Loucy (cell line): ENCODE measurements at regions not wholly inside any gene's neighbourhood (a gene's known extent, or its start where the extent isn't known, plus 50 kb on each side); places are given as distances from the start of the nearest gene placed in this dataset.

ENCODE experiments used
- H2AFZ ChIP-seq: fragments of 200-600 bp; sonication (generic); 2 replicates; pipeline ENCODE4 v1.6.0; 2016; ENCODE audit warnings: antibody characterized with exemption, mild to moderate bottlenecking, low read length, moderate library complexity
- H3F3A ChIP-seq: fragments of 200-600 bp; 2 replicates; pipeline ENCODE4 v1.6.0; 2016; ENCODE audit warnings: antibody characterized with exemption, low read depth, mild to moderate bottlenecking
- H3K27me3 ChIP-seq: fragments of 200-600 bp; sonication (generic); 2 replicates; pipeline ENCODE4 v1.6.1; 2014; ENCODE audit warnings: low read length, mild to moderate bottlenecking; ENCODE audit not compliant: insufficient read depth, poor library complexity, severe bottlenecking
- H3K36me3 ChIP-seq: fragments of 200-600 bp; sonication (generic); 2 replicates; pipeline ENCODE4 v1.6.1; 2016; ENCODE audit warnings: low read length; ENCODE audit not compliant: insufficient read depth
- H3K4me1 ChIP-seq: fragments of 200-600 bp; sonication (generic); 2 replicates; pipeline ENCODE4 v1.5.1; 2014; ENCODE audit warnings: low read length, mild to moderate bottlenecking; ENCODE audit not compliant: insufficient read depth, poor library complexity, severe bottlenecking
- H3K4me2 ChIP-seq: fragments of 200-600 bp; sonication (generic); 2 replicates; pipeline ENCODE4 v1.6.0; 2014; ENCODE audit warnings: antibody characterized with exemption, low read length, low read depth, mild to moderate bottlenecking; ENCODE audit not compliant: poor library complexity, severe bottlenecking
- H3K4me3 ChIP-seq: fragments of 200-600 bp; sonication (generic); 2 replicates; pipeline ENCODE4 v1.5.1; 2014; ENCODE audit warnings: low read length, mild to moderate bottlenecking, mixed read lengths; ENCODE audit not compliant: poor library complexity, severe bottlenecking
- H3K79me2 ChIP-seq: fragments of 200-600 bp; sonication (generic); 2 replicates; pipeline ENCODE4 v1.6.1; 2014; ENCODE audit warnings: low read length; ENCODE audit not compliant: insufficient read depth
- H3K9ac ChIP-seq: fragments of 200-600 bp; sonication (generic); 2 replicates; pipeline ENCODE4 v1.6.0; 2014; ENCODE audit warnings: mild to moderate bottlenecking, low read depth, low read length, moderate library complexity; ENCODE audit not compliant: poor library complexity, severe bottlenecking
- H3K9me2 ChIP-seq: fragments of 200-600 bp; sonication (generic); replicated peaks from 2 replicates; pipeline ENCODE4 v1.6.1; 2016; ENCODE audit warnings: low read depth, low read length, mixed read lengths
- H3K9me3 ChIP-seq: fragments of 200-600 bp; sonication (generic); 2 replicates; pipeline ENCODE4 v1.6.1; 2014; ENCODE audit warnings: mild to moderate bottlenecking, antibody characterized with exemption, low read length, low read depth; ENCODE audit not compliant: insufficient read depth
- H4K20me1 ChIP-seq: fragments of 200-600 bp; sonication (generic); 2 replicates; pipeline ENCODE4 v1.6.0; 2014; ENCODE audit warnings: antibody characterized with exemption, low read length, mild to moderate bottlenecking; ENCODE audit not compliant: insufficient read depth, poor library complexity, severe bottlenecking
- EZH2phosphoT487 ChIP-seq: fragments of 200-600 bp; IDR thresholded peaks from 2 replicates; pipeline ENCODE4 v1.6.1; 2018; ENCODE audit warnings: antibody characterized with exemption, mild to moderate bottlenecking, moderate library complexity, borderline replicate concordance
- TF ChIP-seq, protein P1 (sequence below): fragments of 200-600 bp; sonication (generic); conservative IDR thresholded peaks from 2 replicates; pipeline ENCODE4 v1.5.1; 2014; ENCODE audit warnings: mild to moderate bottlenecking, antibody characterized with exemption, low read length

DNA sequence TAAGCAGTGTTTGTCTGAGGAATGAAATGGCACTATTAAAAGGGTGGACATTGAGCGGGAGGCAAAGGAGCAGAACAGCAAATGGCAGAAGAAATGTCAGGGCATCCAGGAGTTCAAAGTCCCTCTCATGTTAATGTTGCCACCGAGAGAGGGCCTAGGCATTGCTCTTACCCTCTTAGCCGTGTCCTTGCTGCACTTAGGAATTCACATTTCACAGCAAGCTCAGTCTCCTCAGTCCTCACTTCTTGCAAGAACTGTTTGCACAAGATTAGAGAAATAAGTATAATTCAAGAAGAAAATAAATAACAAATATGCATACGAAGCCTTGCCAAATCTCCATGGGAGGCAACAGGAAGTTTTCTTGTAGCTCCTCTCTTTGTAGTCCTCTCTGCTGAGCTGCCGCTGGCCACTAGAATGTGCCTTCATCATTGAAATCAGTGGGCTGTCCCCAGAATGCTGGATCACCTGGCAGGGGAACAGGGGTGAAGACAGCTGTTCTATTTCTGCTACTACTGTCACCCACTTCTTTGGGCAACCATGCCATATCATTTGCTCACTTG is 205.8 kb downstream of the ZNF326 start:
- Histone ChIP-seq H3K9me3 (no peaks in the 10 kb centered on the region), H3K79me2 (no peaks in the 10 kb centered on the region), H3K36me3 (no peaks in the 10 kb centered on the region), H3K9ac (no peak overlapping the region), H3K9me2 (no peaks in the 10 kb centered on the region), H3K4me1 (no peaks in the 10 kb centered on the region), H3K4me2 (no peak overlapping the region), H2AFZ (no peak overlapping the region), H3K27me3 (no peaks in the 10 kb centered on the region), H3F3A (no peaks in the 10 kb centered on the region), H3K4me3 (no peak overlapping the region), H4K20me1 (no peaks in the 10 kb centered on the region)
- TF ChIP-seq EZH2phosphoT487: no peak

DNA sequence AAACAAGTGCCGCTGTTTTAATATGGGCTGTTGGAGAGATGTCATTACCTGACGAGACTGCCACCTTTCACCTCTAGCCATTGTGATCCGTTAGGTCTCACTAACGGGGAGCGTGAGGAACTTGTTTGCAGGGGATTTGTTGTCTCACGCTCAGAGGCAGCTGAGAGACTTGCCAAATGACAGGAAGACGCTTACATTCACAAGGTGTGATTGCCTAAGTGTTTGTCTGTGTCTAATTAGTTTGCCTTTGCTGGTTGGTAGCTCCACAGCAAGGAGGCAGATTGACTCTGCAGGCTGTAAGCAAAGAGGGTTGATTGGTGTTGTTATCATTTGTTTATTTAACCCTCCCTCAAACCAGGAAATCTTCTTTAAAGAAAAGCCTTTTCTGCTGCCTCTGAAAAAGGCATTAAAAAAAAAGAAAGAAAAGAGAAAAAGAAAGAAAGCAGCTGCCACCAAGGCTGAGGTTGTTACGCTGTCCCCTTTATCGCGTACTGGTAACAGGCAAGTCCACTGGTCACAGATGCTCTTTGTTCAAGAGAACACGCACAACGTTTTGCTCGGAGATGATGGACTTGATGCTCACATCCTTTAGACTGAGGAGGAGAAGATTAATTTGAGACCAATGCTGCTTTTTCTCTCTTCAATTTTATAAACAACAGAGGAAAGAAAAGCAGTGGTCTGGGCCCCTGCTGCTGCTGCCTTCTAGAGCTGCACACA is 203.9 kb downstream of the ZNF326 start:
- no peaks in the 10 kb centered on the region for H3K4me1 ChIP-seq
- H3F3A ChIP-seq: no peaks in the 10 kb centered on the region
- H2AFZ ChIP-seq: no peak overlapping the region
- no peak overlapping the region for H3K4me2 ChIP-seq
- H3K27me3 ChIP-seq: no peaks in the 10 kb centered on the region
- H3K79me2 ChIP-seq: no peaks in the 10 kb centered on the region
- H4K20me1 ChIP-seq: no peaks in the 10 kb centered on the region
- no peaks in the 10 kb centered on the region for H3K9me3 ChIP-seq
- H3K36me3 ChIP-seq: no peaks in the 10 kb centered on the region
- no peaks in the 10 kb centered on the region for H3K9me2 ChIP-seq
- no peak overlapping the region for H3K4me3 ChIP-seq
- no peak overlapping the region for H3K9ac ChIP-seq
- no peak for TF ChIP-seq EZH2phosphoT487
- TF ChIP-seq, protein P1, sequence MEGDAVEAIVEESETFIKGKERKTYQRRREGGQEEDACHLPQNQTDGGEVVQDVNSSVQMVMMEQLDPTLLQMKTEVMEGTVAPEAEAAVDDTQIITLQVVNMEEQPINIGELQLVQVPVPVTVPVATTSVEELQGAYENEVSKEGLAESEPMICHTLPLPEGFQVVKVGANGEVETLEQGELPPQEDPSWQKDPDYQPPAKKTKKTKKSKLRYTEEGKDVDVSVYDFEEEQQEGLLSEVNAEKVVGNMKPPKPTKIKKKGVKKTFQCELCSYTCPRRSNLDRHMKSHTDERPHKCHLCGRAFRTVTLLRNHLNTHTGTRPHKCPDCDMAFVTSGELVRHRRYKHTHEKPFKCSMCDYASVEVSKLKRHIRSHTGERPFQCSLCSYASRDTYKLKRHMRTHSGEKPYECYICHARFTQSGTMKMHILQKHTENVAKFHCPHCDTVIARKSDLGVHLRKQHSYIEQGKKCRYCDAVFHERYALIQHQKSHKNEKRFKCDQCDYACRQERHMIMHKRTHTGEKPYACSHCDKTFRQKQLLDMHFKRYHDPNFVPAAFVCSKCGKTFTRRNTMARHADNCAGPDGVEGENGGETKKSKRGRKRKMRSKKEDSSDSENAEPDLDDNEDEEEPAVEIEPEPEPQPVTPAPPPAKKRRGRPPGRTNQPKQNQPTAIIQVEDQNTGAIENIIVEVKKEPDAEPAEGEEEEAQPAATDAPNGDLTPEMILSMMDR: no peak

DNA sequence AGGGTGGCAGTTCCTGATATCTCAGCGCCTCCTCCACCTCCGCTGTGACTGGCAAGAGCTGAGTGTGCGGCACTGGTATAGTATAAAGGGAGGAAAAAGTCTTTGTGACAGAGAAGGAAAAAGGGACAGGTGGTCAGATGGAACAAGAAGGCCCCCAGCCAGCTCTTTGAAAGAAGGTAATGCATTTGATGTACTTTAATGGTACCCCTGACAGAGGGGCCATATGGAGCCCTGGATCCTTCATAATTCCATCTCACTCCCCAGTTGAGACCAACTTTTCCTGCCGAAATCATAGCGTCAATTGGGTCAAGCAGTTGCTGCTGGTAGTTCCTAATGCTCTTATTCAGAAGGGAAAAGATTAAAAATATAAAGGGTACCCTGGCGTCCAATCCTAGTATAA is 198.2 kb downstream of the ZNF326 start:
- no peaks in the 10 kb centered on the region for H4K20me1 ChIP-seq
- H3K9me3 ChIP-seq: no peaks in the 10 kb centered on the region
- no peak overlapping the region for H3K4me3 ChIP-seq
- no peak overlapping the region for H3K4me2 ChIP-seq
- H3K36me3 ChIP-seq: no peaks in the 10 kb centered on the region
- H3K9me2 ChIP-seq: no peaks in the 10 kb centered on the region
- TF ChIP-seq, protein P1: no peak
- no peak for TF ChIP-seq EZH2phosphoT487
- H3K79me2 ChIP-seq: no peaks in the 10 kb centered on the region
- H3K9ac ChIP-seq: no peak overlapping the region
- H2AFZ ChIP-seq: no peak overlapping the region
- H3K4me1 ChIP-seq: no peaks in the 10 kb centered on the region
- no peaks in the 10 kb centered on the region for H3F3A ChIP-seq
- H3K27me3 ChIP-seq: no peaks in the 10 kb centered on the region

DNA sequence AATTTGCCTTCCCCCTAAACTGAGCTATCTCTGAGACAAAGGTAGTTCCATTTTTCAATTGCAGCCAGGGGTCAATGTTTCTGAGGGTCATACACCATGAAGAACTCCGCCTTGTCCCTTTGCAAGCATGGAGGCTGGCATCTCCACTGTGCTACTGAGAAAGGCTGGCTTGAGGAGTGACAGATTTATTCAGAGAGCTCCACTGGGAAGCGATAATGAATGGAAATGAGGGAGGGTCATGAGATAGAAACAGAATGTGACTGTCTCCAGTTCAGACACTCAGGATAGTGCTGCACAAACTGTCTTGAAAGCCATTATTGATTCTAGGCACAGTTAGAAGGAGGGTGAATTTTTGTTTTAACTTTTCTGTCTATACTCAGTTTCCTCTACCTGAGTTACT is 197.5 kb downstream of the ZNF326 start:
- no peaks in the 10 kb centered on the region for H3K4me1 ChIP-seq
- no peaks in the 10 kb centered on the region for H3K27me3 ChIP-seq
- H4K20me1 ChIP-seq: no peaks in the 10 kb centered on the region
- H3K4me3 ChIP-seq: no peak overlapping the region
- H3K9me3 ChIP-seq: no peaks in the 10 kb centered on the region
- H3K9me2 ChIP-seq: no peaks in the 10 kb centered on the region
- H3F3A ChIP-seq: no peaks in the 10 kb centered on the region
- no peaks in the 10 kb centered on the region for H3K36me3 ChIP-seq
- H3K4me2 ChIP-seq: no peak overlapping the region
- no peak overlapping the region for H3K9ac ChIP-seq
- no peaks in the 10 kb centered on the region for H3K79me2 ChIP-seq
- no peak overlapping the region for H2AFZ ChIP-seq
- no peak for TF ChIP-seq EZH2phosphoT487
- TF ChIP-seq, protein P1: no peak
